Endothelial cell of umbilical vein (primary cell): ENCODE measurements at regions not wholly inside any gene's neighbourhood (a gene's known extent, or its start where the extent isn't known, plus 50 kb on each side); places are given as distances from the start of the nearest gene placed in this dataset.

Source experiments
- BruUV-seq: library from RNA; stranded (reverse); fragments of 400-500 nt; replicated peaks from 2 replicates; lab custom pipeline; 2021; lab: Mats Ljungman, UMichigan
- CTCF ChIA-PET: fragments of 300-600, 350-600 bp; sonication (Branson Sonifier 250); formaldehyde crosslinking; loops from one replicate; lab custom pipeline; 2021; ENCODE audit warnings: antibody characterized with exemption, inconsistent platforms; lab: Charles Lee
- POLR2A ChIA-PET: fragments of 300-600, 350-600 bp; sonication (Branson Sonifier 250); formaldehyde crosslinking; loops from one replicate; lab custom pipeline; 2021; ENCODE audit warnings: antibody characterized with exemption, inconsistent platforms; lab: Charles Lee
- DNase-seq: peaks from one replicate; pipeline ENCODE4 v3.0.0-alpha.2; 2011; ENCODE audit warnings: low read depth, low spot score
- FAIRE-seq: peaks from 2 replicates; lab custom pipeline; 2011; peaks lifted over from hg19 to GRCh38; lab: Jason Lieb, UNC
- H2AFZ ChIP-seq: 2 replicates; pipeline ENCODE4 v1.6.0; 2012; ENCODE audit warnings: low read depth, low read length, control low read depth, inconsistent platforms
- H3K27ac ChIP-seq: 2 replicates; pipeline ENCODE4 v1.5.1; 2011; ENCODE audit warnings: low read depth, mild to moderate bottlenecking, control low read depth, low read length, moderate library complexity; ENCODE audit not compliant: insufficient read depth
- H3K27me3 ChIP-seq, 2 experiments: 2 replicates each; pipeline versions ENCODE4 v1.6.0 to v1.6.1; 2011; ENCODE audit warnings: low read length in 2 of 2, mixed read lengths in 1 of 2; ENCODE audit not compliant: control insufficient read depth in 2 of 2, insufficient read depth in 2 of 2
- H3K36me3 ChIP-seq, 2 experiments: 2 replicates in 1 of 2; 3 replicates in 1 of 2; pipeline ENCODE4 v1.5.1; 2011; ENCODE audit warnings: low read length in 2 of 2, mild to moderate bottlenecking in 1 of 2, moderate library complexity in 1 of 2; ENCODE audit not compliant: control insufficient read depth in 2 of 2, insufficient read depth in 2 of 2; ENCODE audit errors: extremely low read depth in 1 of 2
- H3K4me1 ChIP-seq: 3 replicates; pipeline ENCODE4 v1.5.1; 2011; ENCODE audit warnings: mild to moderate bottlenecking, low read length; ENCODE audit not compliant: control insufficient read depth, insufficient read depth; ENCODE audit errors: extremely low read depth
- H3K4me2 ChIP-seq: 2 replicates; pipeline ENCODE4 v1.6.1; 2011; ENCODE audit warnings: low read length, control low read depth, mixed read lengths; ENCODE audit not compliant: insufficient read depth
- H3K4me3 ChIP-seq, 3 experiments: fragments of 200-600 bp in 1 of 3; sonication (generic), shearing (Covaris generic) in 1 of 3; replicated peaks in 1 of 3; 2 replicates each; pipeline ENCODE4 v1.5.1; 2011 to 2016; ENCODE audit warnings: control low read depth in 3 of 3, low read length in 3 of 3, mild to moderate bottlenecking in 2 of 3, inconsistent platforms in 1 of 3, low read depth in 1 of 3, moderate library complexity in 1 of 3; ENCODE audit not compliant: insufficient read depth in 1 of 3
- H3K79me2 ChIP-seq: 2 replicates; pipeline ENCODE4 v1.6.0; 2012; ENCODE audit warnings: low read length, inconsistent platforms; ENCODE audit not compliant: control insufficient read depth, insufficient read depth
- H3K9ac ChIP-seq: replicated peaks from 2 replicates; pipeline ENCODE3; 2011; ENCODE audit warnings: low read length, control low read depth; ENCODE audit not compliant: insufficient read depth; ENCODE audit errors: extremely low read depth
- H3K9me1 ChIP-seq: replicated peaks from 3 replicates; pipeline ENCODE4 v1.6.0; 2011; ENCODE audit warnings: mild to moderate bottlenecking, low read length; ENCODE audit not compliant: control insufficient read depth, insufficient read depth; ENCODE audit errors: extremely low read depth
- H3K9me3 ChIP-seq: replicated peaks from 2 replicates; pipeline ENCODE4 v1.5.1; 2012; ENCODE audit warnings: low read length, inconsistent platforms; ENCODE audit not compliant: control insufficient read depth, insufficient read depth
- H4K20me1 ChIP-seq: replicated peaks from 2 replicates; pipeline ENCODE3; 2011; ENCODE audit warnings: mild to moderate bottlenecking, low read length; ENCODE audit not compliant: control insufficient read depth, insufficient read depth; ENCODE audit errors: extremely low read depth
- CTCF ChIP-seq, 2 donors: IDR thresholded peaks; 1 replicate in 1 of 2; 2 replicates in 1 of 2; pipeline ENCODE4 v1.5.1; 2011; ENCODE audit warnings: low read length in 2 of 2, mild to moderate bottlenecking in 2 of 2, moderate library complexity in 2 of 2, control low read depth in 1 of 2, inconsistent platforms in 1 of 2, low read depth in 1 of 2; ENCODE audit not compliant: insufficient read depth in 1 of 2; ENCODE audit errors: extremely low read depth in 1 of 2
- EZH2 ChIP-seq: IDR thresholded peaks from 2 replicates; pipeline ENCODE4 v1.6.1; 2012; ENCODE audit warnings: borderline replicate concordance, low read depth, mild to moderate bottlenecking, moderate library complexity, low read length, inconsistent platforms; ENCODE audit not compliant: severe bottlenecking
- FOS ChIP-seq: IDR thresholded peaks from 2 replicates; pipeline ENCODE4 v1.6.1; 2011; ENCODE audit warnings: mild to moderate bottlenecking, low read length, moderate library complexity, borderline replicate concordance; ENCODE audit not compliant: insufficient read depth
- GATA2 ChIP-seq: IDR thresholded peaks from 2 replicates; pipeline ENCODE4 v1.7.0; 2011; ENCODE audit warnings: low read depth, mild to moderate bottlenecking, moderate library complexity, mixed read lengths, low read length; ENCODE audit not compliant: insufficient read length, insufficient read depth
- MAX ChIP-seq: IDR thresholded peaks from 2 replicates; pipeline ENCODE4 v1.6.1; 2011; ENCODE audit not compliant: insufficient read depth, insufficient read length
- MYC ChIP-seq: IDR thresholded peaks from one replicate; pipeline ENCODE4 v1.6.1; 2011; ENCODE audit warnings: mild to moderate bottlenecking, low read depth, low read length
- POLR2A ChIP-seq: IDR thresholded peaks from 2 replicates; pipeline ENCODE4 v1.6.1; 2012; ENCODE audit warnings: low read depth, mild to moderate bottlenecking, control low read depth, low read length
- POLR2AphosphoS5 ChIP-seq: IDR thresholded peaks from 2 replicates; pipeline ENCODE4 v1.6.1; 2012; ENCODE audit warnings: low read depth, mild to moderate bottlenecking, control low read depth, low read length, moderate library complexity; ENCODE audit not compliant: insufficient read depth
- dilution Hi-C: fragments of 300-500 bp; cut with MboI; formaldehyde crosslinking; loops from one replicate; pipeline ENCODE4 v1.15.0; 2019; ENCODE audit warnings: low sequenced_read_pairs; ENCODE audit not compliant: extremely low pct_ligation_motif_present
- intact Hi-C: fragments of 100-400 bp; cut with micrococcal nuclease; formaldehyde crosslinking; loops from one replicate; pipeline ENCODE4 v1.10.0; 2022

- CTCF ChIA-PET: no interaction called here
- H4K20me1 ChIP-seq: no peaks in the 10 kb centered on the region
Observed at GRCh38 chr6:149157126-149157525, 160.4 kb upstream of the TAB2 start.

More at GRCh38 chr6:149157126-149157525, 160.4 kb upstream of the TAB2 start:
- Histone ChIP-seq H3K27ac (no peak overlapping the region), H3K79me2 (no peaks in the 10 kb centered on the region), H3K9me3 (no peaks in the 10 kb centered on the region), H3K4me3 (no peak overlapping the region), H3K4me1 (no peaks in the 10 kb centered on the region), H3K27me3 (no peaks in the 10 kb centered on the region), H3K9me1 (no peaks in the 10 kb centered on the region), H3K4me2 (no peak overlapping the region), H3K36me3 (no peaks in the 10 kb centered on the region), H3K9ac (no peak overlapping the region), H2AFZ (no peak overlapping the region)
- BruUV-seq: no TSS peak
- TF ChIP-seq MAX: no peak
- no peak for TF ChIP-seq POLR2AphosphoS5
- no peak for TF ChIP-seq FOS
- no peak for TF ChIP-seq POLR2A
- no peak for TF ChIP-seq EZH2
- no peak for TF ChIP-seq CTCF (IDR thresholded peaks at IDR 0.05; ENCODE audit: extremely low read depth in 1 of 2, insufficient read depth in 1 of 2, low read depth in 1 of 2, low read length in 2 of 2)
- TF ChIP-seq GATA2: no peak
- no peak for TF ChIP-seq MYC
- dilution Hi-C loops: no loop called here
- POLR2A ChIA-PET: no interaction called here
- intact Hi-C loops: no loop called here
- DNase-seq: no peak
- no peak for FAIRE-seq
